HAP-1 (cell line): ENCODE measurements at regions not wholly inside any gene's neighbourhood (a gene's known extent, or its start where the extent isn't known, plus 50 kb on each side); places are given as distances from the start of the nearest gene placed in this dataset.

Experiments
- DNase-seq, 2 experiments: peaks; one replicate each; pipeline ENCODE4 v3.0.0-alpha.2; 2016 to 2020; ENCODE audit warnings: low spot score in 2 of 2
- H3K27me3 ChIP-seq: fragments of 250-450 bp; sonication (Bioruptor Pico); 2 replicates; pipeline ENCODE4 v1.5.1; 2020; ENCODE audit warnings: low read depth, mild to moderate bottlenecking, moderate library complexity
- H3K36me3 ChIP-seq: fragments of 250-450 bp; sonication (Bioruptor Pico); replicated peaks from 2 replicates; pipeline ENCODE4 v1.5.1; 2020; ENCODE audit warnings: mild to moderate bottlenecking
- H3K4me1 ChIP-seq: fragments of 250-450 bp; sonication (Bioruptor Pico); 2 replicates; pipeline ENCODE4 v1.5.1; 2020; ENCODE audit warnings: mild to moderate bottlenecking
- H3K4me3 ChIP-seq: fragments of 250-450 bp; sonication (Bioruptor Pico); 2 replicates; pipeline ENCODE4 v1.5.1; 2020; ENCODE audit warnings: mild to moderate bottlenecking, moderate library complexity
- H3K9me3 ChIP-seq: fragments of 250-450 bp; sonication (Bioruptor Pico); 2 replicates; pipeline ENCODE4 v1.5.1; 2020; ENCODE audit warnings: mild to moderate bottlenecking, moderate library complexity
- in situ Hi-C: fragments of 300-500 bp; cut with MboI; formaldehyde crosslinking; loops from 3 replicates; pipeline ENCODE4 v1.14.3; 2020; ENCODE audit warnings: low sequenced_read_pairs, inconsistent platforms, mixed read lengths

- no peak for DNase-seq
- in situ Hi-C loops: loop anchor here (5.0 kb wide), 1 partner anchor 213 kb away; no protein-coding TSS in a partner anchor
- peaks cover 51% of the 10 kb centered on the region for H3K27me3 ChIP-seq
Observed at GRCh38 chr17:79189305-79189704, 114.7 kb downstream of the ENGASE start.

DNA sequence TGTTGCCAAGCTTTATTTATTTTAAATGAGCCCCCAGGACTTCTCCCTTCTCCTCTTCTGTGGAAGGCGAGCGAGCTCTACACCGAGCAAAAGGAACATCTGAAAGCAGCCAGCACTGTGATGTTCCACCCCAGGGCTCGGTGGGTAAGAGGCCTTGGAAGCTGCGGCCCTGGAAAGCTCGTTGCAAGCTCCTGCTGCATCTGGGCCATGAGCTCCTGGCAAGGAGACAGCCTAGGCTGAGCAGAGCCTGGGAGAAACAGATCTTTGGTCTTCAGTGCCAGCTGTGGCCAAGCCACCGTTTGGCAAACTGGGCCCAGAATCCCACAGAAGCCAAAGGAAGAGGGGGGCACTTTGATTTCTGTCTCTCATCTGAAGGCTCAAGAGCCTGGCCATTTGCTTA lies 114.1 kb downstream of the ENGASE start:
- DNase-seq: no peak
- no peak overlapping the region for H3K4me3 ChIP-seq

More at GRCh38 chr17:79189305-79189704, 114.7 kb downstream of the ENGASE start:
- Histone ChIP-seq H3K9me3 (no peaks in the 10 kb centered on the region), H3K4me1 (no peaks in the 10 kb centered on the region), H3K4me3 (no peak overlapping the region), H3K36me3 (no peaks in the 10 kb centered on the region)

GRCh38 chr17:79188048-79188447 lies 113.4 kb downstream of the ENGASE start:
- in situ Hi-C loops: loop anchor here (5.0 kb wide), 1 partner anchor 214 kb away; no protein-coding TSS in a partner anchor
- H3K4me1 ChIP-seq: no peaks in the 10 kb centered on the region
- DNase-seq: peak in 1 of 2 experiments; percentile 30
- no peaks in the 10 kb centered on the region for H3K9me3 ChIP-seq
- no peaks in the 10 kb centered on the region for H3K36me3 ChIP-seq
- H3K27me3 ChIP-seq: peaks cover 56% of the 10 kb centered on the region
- H3K4me3 ChIP-seq: no peak overlapping the region

More for the DNA sequence above, 114.1 kb downstream of the ENGASE start:
- Histone ChIP-seq H3K9me3 (no peaks in the 10 kb centered on the region), H3K36me3 (no peaks in the 10 kb centered on the region), H3K27me3 (peaks cover 55% of the 10 kb centered on the region), H3K4me1 (no peaks in the 10 kb centered on the region)
- in situ Hi-C loops: loop anchor here (5.0 kb wide), 1 partner anchor 214 kb away; no protein-coding TSS in a partner anchor

DNA sequence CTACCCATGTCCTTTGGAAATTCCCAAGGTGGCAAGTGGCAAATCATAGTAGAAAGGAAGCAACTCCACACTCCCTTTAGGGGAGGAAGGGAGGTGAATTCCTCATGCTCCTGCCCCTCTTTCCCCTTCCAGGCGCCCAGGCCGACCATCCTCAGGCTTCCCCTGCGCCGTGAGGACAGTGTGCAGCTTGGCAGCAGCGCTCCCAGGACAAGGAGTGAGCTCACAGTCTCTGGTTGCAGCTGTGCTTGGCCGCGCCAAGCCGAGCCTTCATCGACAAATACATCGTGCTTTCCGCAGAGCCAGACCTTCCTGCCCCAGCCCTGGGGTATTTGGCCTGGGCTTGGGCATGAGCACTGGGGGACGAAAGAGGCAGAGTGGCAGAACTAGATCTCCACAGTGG lies 112.6 kb downstream of the ENGASE start:
- in situ Hi-C loops: loop anchor here (5.0 kb wide), 1 partner anchor 215 kb away; no protein-coding TSS in a partner anchor
- no peak for DNase-seq
- H3K4me1 ChIP-seq: no peaks in the 10 kb centered on the region
- peaks cover 47% of the 10 kb centered on the region for H3K27me3 ChIP-seq
- no peaks in the 10 kb centered on the region for H3K36me3 ChIP-seq
- no peak overlapping the region for H3K4me3 ChIP-seq
- no peaks in the 10 kb centered on the region for H3K9me3 ChIP-seq

- in situ Hi-C loops: loop anchor here (5.0 kb wide), 1 partner anchor 216 kb away; no protein-coding TSS in a partner anchor
- no peaks in the 10 kb centered on the region for H3K4me1 ChIP-seq
Observed at GRCh38 chr17:79186406-79186805, 111.8 kb downstream of the ENGASE start.

DNA sequence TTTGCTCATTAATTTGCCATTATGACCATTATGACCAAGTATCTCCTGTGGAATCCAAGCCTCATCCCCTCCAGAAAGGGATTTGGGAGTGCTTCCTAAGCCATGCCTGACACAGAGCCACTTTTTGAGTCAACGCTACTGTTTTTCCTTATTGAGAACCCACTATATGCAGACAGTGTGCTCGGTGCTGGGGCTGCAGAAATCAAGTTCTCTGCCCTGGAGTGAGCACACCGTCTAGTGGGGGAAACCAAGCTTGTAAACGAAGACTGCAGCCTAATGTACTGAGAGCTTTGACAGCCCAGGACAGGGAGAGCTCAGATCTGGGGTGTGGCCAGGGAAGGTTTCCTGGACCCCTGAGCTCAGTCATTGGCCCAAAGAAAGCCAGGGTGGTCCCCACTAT lies 111.0 kb downstream of the ENGASE start:
- H3K27me3 ChIP-seq: peaks cover 39% of the 10 kb centered on the region

More at GRCh38 chr17:79186406-79186805, 111.8 kb downstream of the ENGASE start:
- Histone ChIP-seq H3K4me3 (no peak overlapping the region), H3K9me3 (no peaks in the 10 kb centered on the region), H3K36me3 (no peaks in the 10 kb centered on the region), H3K27me3 (peaks cover 39% of the 10 kb centered on the region)
- no peak for DNase-seq

DNA sequence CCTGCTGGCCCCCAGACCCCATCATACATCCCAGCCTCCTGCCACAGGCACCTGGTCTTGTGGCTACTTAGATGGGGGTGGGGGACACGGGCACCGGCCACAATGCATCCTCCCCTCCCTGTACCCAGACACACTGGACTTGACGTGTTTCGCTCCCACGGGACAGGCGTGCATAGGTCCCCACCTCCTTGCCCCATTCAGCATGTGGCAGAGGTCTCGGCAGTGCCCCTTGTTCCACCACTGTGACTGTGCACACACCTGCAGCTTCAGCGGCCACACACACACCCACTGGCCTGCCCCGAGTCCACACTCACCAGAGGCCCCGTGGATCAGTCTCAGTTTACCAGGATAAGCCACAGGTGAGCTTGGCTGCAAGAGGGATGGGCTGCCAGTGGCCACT lies 109.6 kb downstream of the ENGASE start:
- Histone ChIP-seq H3K36me3 (no peaks in the 10 kb centered on the region), H3K9me3 (no peaks in the 10 kb centered on the region), H3K27me3 (peaks cover 35% of the 10 kb centered on the region), H3K4me1 (no peaks in the 10 kb centered on the region), H3K4me3 (no peak overlapping the region)
- no peak for DNase-seq
- in situ Hi-C loops: no loop called here

More for the DNA sequence above, 111.0 kb downstream of the ENGASE start:
- no peaks in the 10 kb centered on the region for H3K9me3 ChIP-seq
- in situ Hi-C loops: loop anchor here (5.0 kb wide), 1 partner anchor 217 kb away; no protein-coding TSS in a partner anchor
- no peaks in the 10 kb centered on the region for H3K36me3 ChIP-seq
- no peak overlapping the region for H3K4me3 ChIP-seq
- no peaks in the 10 kb centered on the region for H3K4me1 ChIP-seq
- no peak for DNase-seq

- H3K4me1 ChIP-seq: no peaks in the 10 kb centered on the region
- peaks cover 35% of the 10 kb centered on the region for H3K27me3 ChIP-seq
- no peak overlapping the region for H3K4me3 ChIP-seq
- no peaks in the 10 kb centered on the region for H3K9me3 ChIP-seq
- H3K36me3 ChIP-seq: no peaks in the 10 kb centered on the region
- no peak for DNase-seq
- in situ Hi-C loops: no loop called here
Observed at GRCh38 chr17:79183293-79184158, 108.9 kb downstream of the ENGASE start.

GRCh38 chr17:79183043-79183292 lies 108.3 kb downstream of the ENGASE start:
- Histone ChIP-seq H3K27me3 (peaks cover 35% of the 10 kb centered on the region), H3K36me3 (no peaks in the 10 kb centered on the region), H3K4me1 (no peaks in the 10 kb centered on the region), H3K4me3 (no peak overlapping the region), H3K9me3 (no peaks in the 10 kb centered on the region)
- in situ Hi-C loops: no loop called here
- DNase-seq: no peak

- H3K27me3 ChIP-seq: peaks cover 37% of the 10 kb centered on the region
- no peaks in the 10 kb centered on the region for H3K36me3 ChIP-seq
- H3K9me3 ChIP-seq: no peaks in the 10 kb centered on the region
- H3K4me3 ChIP-seq: no peak overlapping the region
- H3K4me1 ChIP-seq: no peaks in the 10 kb centered on the region
- in situ Hi-C loops: no loop called here
- no peak for DNase-seq
Observed at GRCh38 chr17:79182176-79183042, 107.8 kb downstream of the ENGASE start.

- Histone ChIP-seq H3K36me3 (no peaks in the 10 kb centered on the region), H3K4me1 (no peaks in the 10 kb centered on the region), H3K9me3 (no peaks in the 10 kb centered on the region), H3K27me3 (peaks cover 56% of the 10 kb centered on the region), H3K4me3 (no peak overlapping the region)
- DNase-seq: no peak
- in situ Hi-C loops: no loop called here
Observed at GRCh38 chr17:79180358-79181005, 105.9 kb downstream of the ENGASE start.

DNA sequence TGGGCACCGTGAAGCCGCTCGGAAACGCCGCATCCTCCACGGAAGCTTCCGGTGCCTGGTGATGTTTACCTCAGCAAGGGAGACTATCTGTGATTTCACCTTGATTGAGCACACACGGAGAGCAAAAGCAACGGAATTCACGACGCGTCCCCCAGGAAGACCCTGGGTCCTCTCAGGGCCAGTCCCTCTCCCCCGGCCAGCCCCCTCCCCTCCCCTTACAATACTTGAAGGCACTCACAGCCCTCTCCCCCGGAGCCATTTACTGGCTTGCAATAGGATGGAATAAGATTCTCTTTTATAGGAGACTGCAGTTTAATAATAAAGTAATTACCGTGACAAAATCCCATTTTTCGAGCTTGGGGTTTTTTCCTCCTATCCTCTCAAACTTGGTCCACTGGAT lies 104.7 kb downstream of the ENGASE start:
- no peaks in the 10 kb centered on the region for H3K9me3 ChIP-seq
- H3K27me3 ChIP-seq: peaks cover 62% of the 10 kb centered on the region
- in situ Hi-C loops: no loop called here
- no peaks in the 10 kb centered on the region for H3K4me1 ChIP-seq
- no peak overlapping the region for H3K4me3 ChIP-seq
- no peak for DNase-seq
- H3K36me3 ChIP-seq: no peaks in the 10 kb centered on the region

GRCh38 chr17:79177877-79178276 lies 103.3 kb downstream of the ENGASE start:
- no peaks in the 10 kb centered on the region for H3K4me1 ChIP-seq
- DNase-seq: no peak
- H3K4me3 ChIP-seq: no peak overlapping the region
- H3K27me3 ChIP-seq: peaks cover 61% of the 10 kb centered on the region
- H3K9me3 ChIP-seq: no peaks in the 10 kb centered on the region
- H3K36me3 ChIP-seq: no peaks in the 10 kb centered on the region
- in situ Hi-C loops: no loop called here
